ENCODE measurements at regions not wholly inside any gene's neighbourhood (a gene's known extent, or its start where the extent isn't known, plus 50 kb on each side); places are given as distances from the start of the nearest gene placed in this dataset.

DNA sequence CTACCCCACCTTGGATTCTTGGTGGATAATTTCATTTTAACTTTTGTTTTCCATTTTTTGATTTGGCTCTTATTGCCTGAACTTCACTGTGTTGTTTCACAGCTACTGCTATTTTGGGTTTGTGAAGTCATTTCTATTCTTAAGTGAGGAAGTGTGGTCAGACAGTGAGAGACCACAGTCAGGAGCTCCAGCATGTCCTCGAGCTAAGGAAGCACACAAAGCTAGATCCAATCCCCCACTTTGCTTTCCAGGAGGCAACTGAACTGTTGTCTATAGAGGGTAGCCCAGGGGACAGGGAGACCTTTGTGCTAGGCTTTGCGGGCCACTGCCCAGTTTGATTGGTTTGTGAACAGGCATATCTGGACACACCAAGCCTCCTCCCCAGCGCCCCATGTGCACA is 251.8 kb upstream of the KIRREL3 start:
- no peak for DNase-seq

DNA sequence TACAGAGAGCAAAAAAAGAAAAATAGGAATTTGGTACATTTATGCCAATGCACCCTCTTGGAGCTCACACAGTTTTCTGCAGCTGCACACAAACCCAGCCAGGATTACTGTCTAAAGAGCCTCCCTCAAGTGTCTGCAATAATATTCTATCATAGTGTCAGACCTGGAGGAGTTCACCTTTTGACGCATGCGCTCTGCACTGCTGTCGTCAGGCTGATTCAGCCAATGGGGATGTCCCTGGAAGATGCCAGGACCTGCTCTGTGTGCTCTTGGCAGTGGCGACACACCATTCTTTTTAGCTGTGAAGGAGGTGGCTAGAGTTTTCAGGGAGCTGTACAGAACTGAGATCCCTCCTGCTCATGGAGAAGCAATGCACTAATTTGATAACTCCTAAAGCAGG is 249.0 kb upstream of the KIRREL3 start:
- no peak for DNase-seq

- DNase-seq: no peak
Measured at GRCh38 chr11:127248476-127248875, 247.9 kb upstream of the KIRREL3 start.

- peak; percentile 78 for DNase-seq
Measured at GRCh38 chr11:127247261-127247851, 246.8 kb upstream of the KIRREL3 start.

DNA sequence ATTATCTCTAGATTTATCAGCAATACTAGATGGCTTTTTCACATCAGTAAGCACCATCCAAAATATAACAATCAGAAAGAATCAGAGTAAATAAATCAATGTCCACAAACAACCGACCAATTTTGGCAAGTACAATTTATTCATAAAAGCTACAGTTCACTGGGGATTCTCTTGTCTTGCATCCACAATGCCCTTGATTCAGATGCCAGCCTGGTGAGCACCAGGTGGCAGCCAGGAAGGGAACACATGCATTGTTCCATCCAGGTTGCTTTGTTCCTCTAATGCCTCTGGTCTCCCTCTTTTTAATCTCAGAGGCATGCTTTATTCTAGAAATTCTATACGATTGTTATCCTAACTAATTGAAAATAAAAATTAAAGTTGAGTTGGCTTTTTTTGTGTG is 242.1 kb upstream of the KIRREL3 start:
- no peak for DNase-seq

GRCh38 chr11:127238321-127238720 is 237.8 kb upstream of the KIRREL3 start:
- no peak for DNase-seq

GRCh38 chr11:127236776-127237175 is 236.2 kb upstream of the KIRREL3 start:
- no peak for DNase-seq

- DNase-seq: no peak
Measured at GRCh38 chr11:127233998-127234397, 233.4 kb upstream of the KIRREL3 start.

DNA sequence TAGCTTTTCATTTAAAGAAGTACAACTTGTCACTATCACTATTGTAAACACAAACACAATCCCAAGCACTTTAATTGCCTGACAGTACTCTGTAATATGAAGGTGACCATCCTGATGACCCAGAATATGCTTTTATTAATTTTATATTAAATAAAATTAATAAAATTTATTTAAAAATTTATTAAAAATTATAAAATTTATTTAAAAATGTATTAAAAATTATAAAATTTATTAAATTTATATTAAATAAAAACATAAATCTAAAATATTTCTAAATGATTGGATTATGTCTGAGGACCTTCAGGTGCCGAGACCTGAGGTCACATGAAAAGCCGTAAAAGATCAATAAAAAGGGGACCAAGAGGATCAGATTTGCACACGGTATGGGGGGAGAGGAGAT is 229.8 kb upstream of the KIRREL3 start:
- no peak for DNase-seq

- DNase-seq: no peak
Measured at GRCh38 chr11:127226949-127227348, 226.4 kb upstream of the KIRREL3 start.

DNA sequence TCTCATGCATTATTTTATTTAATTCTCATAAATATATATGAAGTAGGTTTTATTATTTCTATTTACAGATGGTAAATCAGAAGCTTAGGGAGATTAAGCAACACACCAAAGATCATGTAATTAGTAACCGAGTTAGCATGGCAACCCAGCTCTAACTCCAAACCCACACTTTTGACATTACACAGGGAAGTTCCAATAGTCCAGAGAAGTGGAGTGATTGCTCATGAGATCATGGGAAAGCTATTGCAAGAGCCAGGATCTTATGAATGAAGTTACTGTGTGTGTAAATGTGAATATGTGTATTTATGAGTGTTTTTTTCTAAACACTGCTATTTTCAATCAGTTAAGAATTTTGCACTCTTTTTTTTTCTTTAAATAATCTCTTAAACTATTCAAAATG is 225.8 kb upstream of the KIRREL3 start:
- DNase-seq: no peak

DNA sequence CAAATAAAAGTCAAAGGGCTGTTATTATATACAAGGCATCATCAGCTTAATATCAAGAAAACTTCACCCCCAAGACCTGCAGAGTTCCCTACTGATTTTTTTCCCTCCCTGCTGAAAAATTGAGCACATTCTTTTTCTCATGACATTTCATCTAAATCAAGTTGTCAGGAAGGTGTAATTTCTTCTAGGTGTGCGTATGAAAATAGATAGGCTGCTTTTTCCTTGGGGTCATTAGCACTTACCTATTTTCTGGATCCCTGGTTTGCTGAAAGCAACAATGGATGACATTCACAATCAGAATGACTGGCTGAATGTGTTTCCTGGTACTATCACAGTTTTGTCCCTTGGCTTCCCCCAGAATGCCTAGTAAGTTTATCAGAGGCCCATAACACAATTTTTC is 225.0 kb upstream of the KIRREL3 start:
- no peak for DNase-seq

GRCh38 chr11:127224276-127224675 is 223.7 kb upstream of the KIRREL3 start:
- DNase-seq: no peak

- no peak for DNase-seq
Measured at GRCh38 chr11:127223633-127224032, 223.1 kb upstream of the KIRREL3 start.

GRCh38 chr11:127223026-127223425 is 222.5 kb upstream of the KIRREL3 start:
- no peak for DNase-seq

DNA sequence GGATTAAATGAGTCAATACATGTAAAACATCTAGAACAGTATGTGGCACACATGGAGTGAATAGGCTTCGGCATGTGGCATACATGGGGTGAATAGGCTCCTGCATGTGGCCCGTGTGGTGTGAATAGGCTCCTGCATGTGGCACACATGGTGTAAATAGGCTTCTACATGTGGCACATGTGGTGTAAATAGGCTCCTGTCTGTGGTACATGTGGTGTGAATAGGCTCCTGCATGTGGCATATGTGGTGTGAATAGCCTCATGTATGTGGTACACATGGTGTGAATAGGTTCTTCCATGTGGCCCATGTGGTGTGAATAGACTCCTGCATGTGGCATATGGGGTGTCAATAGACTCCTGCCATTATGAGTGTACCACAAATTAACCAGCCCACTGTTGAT is 219.1 kb upstream of the KIRREL3 start:
- DNase-seq: no peak

GRCh38 chr11:127218275-127218608 is 217.7 kb upstream of the KIRREL3 start:
- no peak for DNase-seq

GRCh38 chr11:127217452-127218274 is 217.1 kb upstream of the KIRREL3 start:
- no peak for DNase-seq

DNA sequence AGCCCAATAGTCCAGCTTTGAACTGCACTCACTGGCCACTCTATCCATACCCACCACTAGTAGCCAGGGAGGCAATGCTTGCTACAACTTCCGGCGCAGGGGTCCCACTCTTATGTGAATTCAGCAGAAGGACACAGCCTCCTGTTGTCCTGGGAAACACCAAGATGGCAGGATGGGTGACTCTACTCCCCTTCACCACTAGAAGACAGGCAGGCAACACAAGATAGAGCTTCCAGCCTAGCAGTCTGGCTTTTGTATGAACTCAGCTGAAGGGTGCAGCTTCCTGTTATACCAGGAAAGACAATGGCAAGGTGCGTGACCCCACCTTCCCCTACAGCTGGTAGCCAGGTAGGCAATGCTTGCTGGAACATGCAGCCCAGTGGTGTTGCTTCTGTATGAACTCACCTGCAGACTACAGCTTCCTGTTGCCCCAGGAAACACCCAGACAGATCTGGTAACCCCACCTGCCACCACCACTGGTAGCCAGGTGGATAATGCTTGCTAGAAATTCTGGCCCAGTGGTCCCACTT is 205.2 kb upstream of the KIRREL3 start:
- DNase-seq: no peak

- DNase-seq: no peak
Measured at GRCh38 chr11:127203490-127203889, 202.9 kb upstream of the KIRREL3 start.

DNA sequence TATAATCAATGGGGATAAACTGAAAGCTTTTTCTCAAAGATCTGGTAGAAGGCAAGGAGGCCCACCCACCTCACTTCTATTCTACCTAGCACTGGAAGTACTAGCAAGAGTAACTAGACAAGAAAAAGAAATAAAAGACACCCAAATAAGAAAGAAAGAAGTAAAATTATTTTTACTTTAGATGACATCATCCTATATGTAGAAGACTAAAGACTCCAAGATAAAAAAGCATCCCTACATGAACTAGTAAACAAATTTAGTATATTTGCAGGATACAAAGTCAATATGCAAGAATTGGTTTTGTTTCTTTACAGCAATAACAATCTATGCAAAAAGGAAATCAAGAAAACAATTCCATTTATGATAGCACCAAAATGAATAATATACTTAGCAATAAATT is 201.5 kb upstream of the KIRREL3 start:
- no peak for DNase-seq

DNA sequence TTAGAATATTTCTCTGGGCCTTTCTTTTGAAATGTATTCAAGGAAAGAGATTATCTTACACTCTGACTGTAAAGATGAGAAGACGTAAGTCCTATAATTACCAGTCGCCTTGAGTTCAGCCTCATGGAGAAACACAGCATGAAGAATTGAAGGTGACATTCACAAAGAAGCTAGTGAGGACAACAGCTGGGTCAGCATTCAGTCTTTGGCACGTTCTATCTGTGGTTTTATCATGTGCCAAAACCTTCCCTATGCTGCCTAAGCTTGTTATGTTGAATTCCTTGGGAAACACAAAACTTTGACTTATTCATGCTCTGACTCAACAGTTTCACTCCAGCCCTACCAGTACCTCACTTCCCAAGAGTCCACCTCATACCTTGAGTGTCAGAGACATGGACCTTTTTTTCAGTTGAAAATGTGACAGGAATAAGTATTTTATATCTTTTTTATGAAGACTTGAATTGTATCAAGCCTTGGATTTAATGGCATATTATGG is 198.8 kb upstream of the KIRREL3 start:
- no peak for DNase-seq

DNA sequence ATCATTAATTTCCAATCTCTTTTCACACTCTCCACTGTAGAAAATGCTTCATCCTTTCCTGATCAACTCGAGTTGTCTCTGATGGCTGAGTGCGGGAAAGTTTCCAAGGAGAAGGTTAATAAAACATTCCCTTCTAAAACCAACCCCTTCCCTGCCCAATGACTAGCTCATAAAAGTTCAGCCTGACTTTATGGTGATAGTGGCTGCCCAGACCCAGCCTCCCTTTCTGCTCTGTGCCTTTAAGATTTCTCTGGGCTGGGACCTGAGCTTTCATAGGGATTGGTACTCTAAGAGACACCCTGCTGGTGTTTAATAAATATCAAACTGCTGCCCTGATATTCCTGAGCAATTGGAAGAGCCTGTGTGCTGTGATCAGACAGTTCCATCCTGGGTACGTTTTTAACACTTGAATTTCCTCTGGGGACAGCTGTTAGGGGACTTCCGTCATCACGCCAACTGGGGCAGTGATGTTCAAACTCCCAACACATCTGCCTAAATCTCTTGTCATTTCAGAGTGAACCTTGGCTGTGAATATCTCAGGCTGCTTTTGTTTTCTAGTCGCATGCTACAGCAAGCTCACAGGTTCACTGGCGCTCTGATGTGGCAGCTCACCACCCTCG is 195.0 kb upstream of the KIRREL3 start:
- no peak for DNase-seq

DNA sequence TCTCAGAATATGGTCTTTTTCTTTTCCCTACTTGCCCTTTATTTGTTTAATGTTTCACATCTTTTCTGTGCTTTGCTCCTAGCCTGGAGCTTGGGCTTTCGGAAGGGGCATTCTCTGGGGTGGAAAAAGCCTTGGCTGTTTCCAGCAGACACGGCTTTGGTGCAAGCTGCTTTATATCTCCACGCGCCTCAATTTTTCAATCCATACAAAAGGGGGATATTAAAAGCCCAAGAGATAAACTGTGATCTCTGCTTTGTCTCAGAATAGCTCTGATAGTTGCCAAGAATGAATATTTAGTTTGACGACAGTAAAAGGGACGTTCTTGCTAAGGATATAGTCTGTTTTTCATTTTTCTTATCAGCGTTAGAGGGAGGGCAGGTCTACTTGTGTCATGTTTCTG is 194.0 kb upstream of the KIRREL3 start:
- DNase-seq: no peak
